Spleen (tissue), 11 donors: ENCODE measurements at regions not wholly inside any gene's neighbourhood (a gene's known extent, or its start where the extent isn't known, plus 50 kb on each side); places are given as distances from the start of the nearest gene placed in this dataset.

Experiments used
- DNase-seq: peaks from one replicate; pipeline ENCODE4 v3.0.0-alpha.2; 2020
- H3K27ac ChIP-seq, 8 donors: fragments of 200-600 bp; sonication (generic) in 7 of 8; 1 replicate in 4 of 8; 2 replicates in 4 of 8; pipeline versions ENCODE4 v1.5.0 to v1.8.0; 2016 to 2021; ENCODE audit warnings: inconsistent platforms in 4 of 8, mild to moderate bottlenecking in 4 of 8, moderate library complexity in 1 of 8
- H3K27me3 ChIP-seq, 7 donors: fragments of 200-600 bp; sonication (generic) in 6 of 7; replicated peaks in 1 of 7; 1 replicate in 4 of 7; 2 replicates in 3 of 7; pipeline versions ENCODE4 v1.5.0 to v1.8.0; 2016 to 2021; ENCODE audit warnings: inconsistent platforms in 3 of 7, mild to moderate bottlenecking in 1 of 7
- H3K36me3 ChIP-seq, 6 donors: fragments of 200-600 bp; sonication (generic) in 5 of 6; 1 replicate in 4 of 6; 2 replicates in 2 of 6; pipeline versions ENCODE4 v1.5.0 to v1.8.0; 2016 to 2021; ENCODE audit warnings: inconsistent platforms in 2 of 6
- H3K4me1 ChIP-seq, 6 donors: fragments of 200-600 bp; sonication (generic) in 5 of 6; 1 replicate in 3 of 6; 2 replicates in 3 of 6; pipeline versions ENCODE4 v1.5.0 to v1.8.0; 2016 to 2021; ENCODE audit warnings: inconsistent platforms in 3 of 6
- H3K4me3 ChIP-seq, 8 donors: fragments of 200-600 bp; sonication (generic) in 7 of 8; 1 replicate in 4 of 8; 2 replicates in 4 of 8; pipeline versions ENCODE4 v1.5.0 to v1.8.0; 2016 to 2021; ENCODE audit warnings: inconsistent platforms in 4 of 8, mild to moderate bottlenecking in 4 of 8, moderate library complexity in 2 of 8
- H3K9me3 ChIP-seq, 8 donors: fragments of 200-600 bp; sonication (generic) in 7 of 8; 1 replicate in 4 of 8; 2 replicates in 4 of 8; pipeline versions ENCODE4 v1.5.0 to v1.8.0; 2016 to 2021; ENCODE audit warnings: inconsistent platforms in 4 of 8
- CTCF ChIP-seq, 11 experiments: fragments of 200-600 bp in 7 of 11; fragments of 450-650 bp in 4 of 11; sonication (generic) in 4 of 11; IDR thresholded peaks in 8 of 11; conservative IDR thresholded peaks in 3 of 11; 1 replicate in 7 of 11; 2 replicates in 4 of 11; pipeline versions ENCODE4 v1.4.0 to v1.8.0; 2016 to 2021; ENCODE audit warnings: antibody characterized with exemption in 11 of 11, inconsistent platforms in 4 of 11, mild to moderate bottlenecking in 1 of 11
- POLR2A ChIP-seq, 3 donors: fragments of 450-650 bp; IDR thresholded peaks; one replicate each; pipeline ENCODE4 v1.5.1; 2017; ENCODE audit warnings: antibody characterized with exemption in 3 of 3, mild to moderate bottlenecking in 1 of 3
- POLR2AphosphoS5 ChIP-seq, 3 donors: sonication (generic); formaldehyde crosslinking; IDR thresholded peaks; one replicate each; pipeline ENCODE4 v1.5.1; 2017; ENCODE audit warnings: antibody characterized with exemption in 3 of 3
- WGBS, 5 donors: extraction: QIAGEN DNeasy Blood & Tissue Kit in 3 of 5; methylation state at CpG; one replicate each; pipeline versions ENCODE4 v1.1.5 to v1.1.7; 2013 to 2018; 5-methylcytosine and 5-hydroxymethylcytosine counted together
- intact Hi-C: fragments of 100-400 bp; cut with DNase I; formaldehyde crosslinking; loops from one replicate; pipeline ENCODE4 v1.15.0; 2023; ENCODE audit warnings: low total_unique reads
- donor health status: healthy with polysubstance abuse.
- donor health status: DM: no; HTN: no; CAD: no; lungs with moderate emphysema.
- donor health status: DM: no; HTN: no; CAD: no.
- donor health status: Bipolar disorder and iron deficiency.
- donor health status: healthy.
- donor health status: DM: no; HTN: no; CAD: no.
- donor health status: DM: yes; HTN: yes; CAD: no.

GRCh38 chr3:72627271-72627670 is 221.0 kb downstream of the SHQ1 start:
- H3K27me3 ChIP-seq, result no peaks in the 10 kb centered on the region
- WGBS, 5 donors, result 46 to 69% (median 60%) methylated on average over 4 of the region's 4 CpGs
- H3K9me3 ChIP-seq, result peaks cover 0 to 6% (median 0%) of the 10 kb centered on the region in 8 donors
- H3K4me3 ChIP-seq, result no peak overlapping the region
- DNase-seq, result no peak
- intact Hi-C loops, result no loop called here
- H3K4me1 ChIP-seq, result peaks cover 7 to 37% (median 16%) of the 10 kb centered on the region in 6 donors
- TF ChIP-seq POLR2A (IDR thresholded peaks at IDR 0.05) (no peak), POLR2AphosphoS5 (IDR thresholded peaks at IDR 0.05) (no peak), CTCF (IDR thresholded peaks at IDR 0.05 in 8 of 11, conservative IDR thresholded peaks at IDR 0.05 in 3 of 11) (no peak)
- no peak overlapping the region for H3K27ac ChIP-seq
- no peaks in the 10 kb centered on the region for H3K36me3 ChIP-seq

GRCh38 chr3:72625602-72626337 is 222.5 kb downstream of the SHQ1 start:
- no peak overlapping the region for H3K4me3 ChIP-seq
- no peaks in the 10 kb centered on the region for H3K27me3 ChIP-seq
- H3K4me1 ChIP-seq, result peaks cover 7 to 37% (median 16%) of the 10 kb centered on the region in 6 donors
- H3K36me3 ChIP-seq, result no peaks in the 10 kb centered on the region
- no peak for DNase-seq
- intact Hi-C loops, result no loop called here
- WGBS, 5 donors, result 65 to 92% (median 78%) methylated on average over 14 of the region's 14 CpGs
- H3K9me3 ChIP-seq, result peaks cover 0 to 4% (median 0%) of the 10 kb centered on the region in 8 donors
- TF ChIP-seq CTCF (IDR thresholded peaks at IDR 0.05 in 8 of 11, conservative IDR thresholded peaks at IDR 0.05 in 3 of 11), result no peak
- no peak for TF ChIP-seq POLR2A (IDR thresholded peaks at IDR 0.05)
- no peak for TF ChIP-seq POLR2AphosphoS5 (IDR thresholded peaks at IDR 0.05)
- no peak overlapping the region for H3K27ac ChIP-seq

- 54 to 97% (median 70%) methylated on average over 2 of the region's 2 CpGs for WGBS, 5 donors
- peaks cover 7 to 28% (median 14%) of the 10 kb centered on the region in 6 donors for H3K4me1 ChIP-seq
Observed at GRCh38 chr3:72624656-72625055, 223.6 kb downstream of the SHQ1 start.

More at GRCh38 chr3:72624656-72625055, 223.6 kb downstream of the SHQ1 start:
- no peaks in the 10 kb centered on the region for H3K27me3 ChIP-seq
- H3K4me3 ChIP-seq, result no peak overlapping the region
- TF ChIP-seq POLR2AphosphoS5 (IDR thresholded peaks at IDR 0.05), result no peak
- TF ChIP-seq CTCF (IDR thresholded peaks at IDR 0.05 in 8 of 11, conservative IDR thresholded peaks at IDR 0.05 in 3 of 11), result no peak
- TF ChIP-seq POLR2A (IDR thresholded peaks at IDR 0.05), result no peak
- intact Hi-C loops, result no loop called here
- peaks cover 0 to 4% (median 0%) of the 10 kb centered on the region in 8 donors for H3K9me3 ChIP-seq
- no peaks in the 10 kb centered on the region for H3K36me3 ChIP-seq
- DNase-seq, result no peak
- H3K27ac ChIP-seq, result no peak overlapping the region
